LoVo (cell line): ENCODE measurements at regions not wholly inside any gene's neighbourhood (a gene's known extent, or its start where the extent isn't known, plus 50 kb on each side); places are given as distances from the start of the nearest gene placed in this dataset.

Experiments used
- DNase-seq: peaks from one replicate; pipeline ENCODE4 v3.0.0-alpha.2; 2016; ENCODE audit warnings: low spot score

DNA sequence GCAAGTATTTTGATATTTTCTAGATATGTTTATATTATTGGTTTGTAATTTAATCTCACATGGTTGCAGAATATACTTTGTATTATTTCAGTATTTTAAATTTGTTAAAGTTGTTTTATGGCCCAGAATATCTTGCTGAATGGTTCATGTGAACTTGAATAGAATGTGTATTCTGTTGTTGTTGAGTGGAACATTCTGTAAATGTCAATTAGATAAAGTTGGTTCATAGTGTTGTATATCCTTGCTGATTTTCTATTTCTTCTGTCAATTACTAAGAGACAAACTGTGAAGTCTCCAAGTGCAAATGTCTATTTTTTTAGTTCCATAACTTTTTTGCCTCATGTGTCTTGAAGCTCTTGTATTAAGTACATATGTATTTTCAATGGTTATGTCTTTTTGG, 411.7 kb downstream of the NPIPA7 start:
- DNase-seq, result no peak

DNA sequence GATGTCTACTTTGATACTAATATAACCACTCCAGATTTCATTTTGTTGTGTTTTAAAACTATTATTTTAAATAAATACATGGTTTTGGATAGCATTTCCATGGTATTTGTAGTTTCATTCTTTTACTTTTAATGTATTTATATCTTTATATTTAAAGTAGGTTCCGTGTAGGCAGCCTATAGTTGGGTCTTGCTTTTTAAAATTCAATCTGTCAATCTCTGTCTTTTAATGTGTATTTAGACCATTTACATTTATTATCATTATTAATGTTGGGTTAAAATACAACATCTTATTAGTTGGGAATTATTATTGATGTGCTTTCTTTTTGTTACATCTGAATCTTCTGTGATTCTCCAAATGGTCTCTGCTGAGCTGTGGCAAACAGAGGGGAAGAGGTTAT, 412.1 kb downstream of the NPIPA7 start:
- DNase-seq, result no peak

DNA sequence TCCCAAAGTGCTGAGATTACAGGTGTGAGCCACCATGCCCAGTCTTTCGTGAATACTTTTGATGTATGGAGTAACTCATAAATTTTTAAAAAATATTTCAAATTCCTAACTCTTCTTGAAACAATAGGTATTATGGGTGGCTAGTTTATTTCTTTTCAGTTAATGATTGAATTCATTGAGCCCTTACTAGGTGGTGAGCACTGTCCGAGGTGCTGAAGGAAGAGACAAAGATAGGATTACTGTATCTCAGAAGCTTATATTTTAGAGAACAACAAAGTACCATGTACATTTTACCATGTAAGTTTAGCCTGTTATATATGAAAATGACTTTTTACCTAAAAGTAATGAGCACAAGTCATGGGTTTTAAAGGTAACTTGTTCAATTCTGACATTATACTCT, 418.3 kb downstream of the NPIPA7 start:
- no peak for DNase-seq

DNA sequence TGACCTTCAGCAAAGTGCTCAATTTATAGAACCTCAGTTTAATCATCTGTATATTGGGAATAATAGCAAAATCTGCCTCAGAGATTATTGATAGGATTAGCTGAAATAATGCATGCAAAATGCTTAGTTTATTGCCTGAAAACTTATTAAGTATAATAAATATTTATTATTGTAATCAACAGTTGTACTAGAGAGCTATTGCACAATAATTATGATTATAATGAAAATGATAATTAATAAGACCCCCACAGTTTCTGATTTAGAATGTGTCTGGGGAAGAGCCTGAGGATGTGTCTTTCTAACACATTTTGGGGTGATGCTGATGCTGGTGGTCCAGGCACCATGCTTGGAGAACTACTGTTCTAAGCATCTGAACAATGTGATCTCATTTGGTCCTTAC, 419.6 kb downstream of the NPIPA7 start:
- no peak for DNase-seq

DNA sequence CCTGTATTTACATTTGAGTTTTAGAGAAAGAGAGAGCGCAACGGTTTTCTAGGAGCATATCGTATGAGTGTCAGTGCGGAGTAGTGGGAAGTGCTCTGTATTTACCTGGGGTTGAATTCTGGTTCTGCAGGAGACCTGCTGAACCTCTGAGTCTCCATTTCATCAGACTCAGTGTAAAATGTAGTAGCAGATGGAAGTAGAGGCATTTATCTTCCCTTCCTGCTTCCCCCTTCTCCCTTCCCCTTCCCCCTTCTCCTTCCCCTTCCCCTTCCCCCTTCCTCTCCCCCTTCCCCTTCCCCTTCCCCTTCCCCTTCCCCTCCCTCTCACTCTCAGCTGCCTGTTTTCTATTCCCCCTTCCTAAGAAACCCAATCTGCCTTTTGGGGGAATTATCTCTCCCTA, 426.9 kb downstream of the NPIPA7 start:
- no peak for DNase-seq

DNA sequence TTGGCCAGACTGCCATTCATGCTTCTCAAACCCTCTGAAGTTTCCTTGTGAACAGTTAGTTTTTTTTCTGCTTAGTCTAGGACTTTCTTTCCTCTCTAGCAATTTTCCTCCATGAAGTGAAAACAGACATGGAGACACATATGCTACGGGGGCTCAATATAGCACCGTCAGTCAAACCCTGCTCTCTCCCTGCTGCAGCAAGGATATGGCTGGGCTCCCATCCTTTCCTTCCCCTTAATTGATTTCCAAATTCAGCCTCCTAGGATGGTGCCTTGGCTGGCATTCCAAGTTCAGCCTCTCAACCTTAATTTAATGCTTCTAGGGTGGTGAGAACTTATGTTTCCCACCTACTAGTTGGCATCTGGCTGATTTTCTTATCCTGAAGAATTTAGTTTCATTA, 436.7 kb downstream of the NPIPA7 start:
- DNase-seq, result no peak

DNA sequence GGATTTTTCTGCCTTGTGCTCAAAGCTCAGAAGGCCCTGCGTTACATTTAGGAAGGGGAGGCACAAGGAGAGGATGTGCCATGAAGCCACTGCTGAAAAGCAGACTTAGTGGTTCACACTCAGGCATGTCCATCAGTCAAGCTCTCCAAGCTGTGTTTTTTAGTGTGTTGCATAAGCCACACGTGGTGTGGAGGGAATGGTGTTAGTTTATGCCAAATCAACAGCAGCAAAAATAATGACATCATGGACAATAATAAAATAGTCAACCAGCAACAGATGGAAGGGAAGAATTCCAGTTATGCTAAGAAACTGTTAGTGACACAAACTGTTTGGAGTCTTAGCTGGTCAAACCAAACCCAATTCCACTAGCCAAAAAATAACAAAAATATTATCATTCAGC, 438.3 kb downstream of the NPIPA7 start:
- DNase-seq, result no peak

DNA sequence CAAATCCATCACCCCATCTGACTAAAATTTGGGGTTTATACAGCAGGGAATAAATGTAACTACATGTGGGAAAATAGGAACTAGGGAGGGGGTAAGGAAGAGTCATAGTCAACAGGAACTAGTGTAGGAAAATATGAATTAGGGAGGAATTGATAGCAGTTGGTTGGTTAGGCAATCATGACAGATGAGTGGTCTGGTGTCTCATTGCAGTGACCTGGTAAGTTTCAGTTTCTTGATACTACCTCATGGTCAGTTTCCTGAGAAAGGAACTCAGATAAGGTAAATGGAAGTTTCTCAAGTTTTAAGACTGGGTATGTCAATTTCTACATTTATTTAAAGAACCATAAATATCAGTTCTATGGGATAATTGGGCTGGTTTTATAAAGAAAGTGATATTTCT, 442.3 kb downstream of the NPIPA7 start:
- DNase-seq, result no peak

DNA sequence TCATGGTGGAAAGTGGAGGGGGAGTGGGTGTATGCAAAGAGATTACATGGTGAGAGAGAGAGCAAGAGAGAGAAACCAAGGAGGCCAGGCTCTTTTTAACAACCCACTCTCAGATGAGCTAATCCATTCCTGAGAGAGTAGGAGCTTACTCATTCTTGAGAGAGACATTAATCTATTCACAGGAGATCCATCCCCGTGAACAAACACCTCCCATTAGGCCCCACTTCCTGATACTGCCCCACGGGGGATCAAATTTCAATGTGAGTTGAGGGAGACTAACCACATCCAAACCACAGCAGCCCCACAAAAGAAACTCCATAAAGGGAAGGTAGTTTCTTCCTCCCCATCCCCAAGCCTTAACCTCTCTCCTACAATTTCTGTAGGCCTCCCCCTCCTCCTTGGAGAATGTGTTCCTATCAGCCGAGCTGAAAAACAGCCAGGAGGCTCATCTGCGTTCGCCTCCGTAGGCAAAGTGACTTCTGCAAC, 450.0 kb downstream of the NPIPA7 start:
- DNase-seq, result no peak

DNA sequence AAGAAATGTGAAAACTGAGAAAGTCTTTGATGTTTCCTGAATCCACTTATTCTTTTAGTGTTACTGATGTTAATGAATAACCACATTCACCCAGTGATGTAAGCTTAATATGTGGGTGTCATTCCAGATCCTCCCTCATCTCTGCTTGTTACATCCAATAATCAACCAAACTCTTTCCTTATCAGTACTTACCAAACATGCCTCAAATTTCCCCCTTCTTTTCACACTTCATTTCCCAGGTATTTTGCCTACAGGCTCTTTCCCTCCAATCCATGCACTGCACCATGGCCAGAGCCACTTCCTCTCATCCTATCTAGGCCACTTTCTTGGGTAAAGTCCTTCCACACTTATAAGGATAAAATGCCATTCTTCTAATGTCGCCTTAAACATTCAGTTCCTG, 451.5 kb downstream of the NPIPA7 start:
- DNase-seq, result no peak

DNA sequence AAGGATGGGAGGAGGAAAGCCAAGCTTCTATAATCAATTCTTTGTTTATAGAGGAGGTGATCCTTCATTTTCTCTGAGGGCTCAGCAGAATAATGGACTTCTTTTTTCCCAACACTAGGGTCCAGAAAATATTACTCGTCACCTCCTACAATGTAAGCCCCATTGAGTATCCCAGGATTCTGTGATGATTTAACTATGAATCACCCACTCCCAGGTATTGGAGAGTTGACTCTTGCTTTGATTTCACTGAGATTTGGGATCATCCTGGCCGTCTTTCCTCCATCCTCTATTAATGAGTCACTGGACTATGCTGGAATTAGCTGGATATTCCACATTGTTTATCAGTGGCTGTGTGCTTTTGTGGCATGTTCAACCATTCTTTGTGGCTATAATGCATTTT, 452.0 kb downstream of the NPIPA7 start:
- no peak for DNase-seq

DNA sequence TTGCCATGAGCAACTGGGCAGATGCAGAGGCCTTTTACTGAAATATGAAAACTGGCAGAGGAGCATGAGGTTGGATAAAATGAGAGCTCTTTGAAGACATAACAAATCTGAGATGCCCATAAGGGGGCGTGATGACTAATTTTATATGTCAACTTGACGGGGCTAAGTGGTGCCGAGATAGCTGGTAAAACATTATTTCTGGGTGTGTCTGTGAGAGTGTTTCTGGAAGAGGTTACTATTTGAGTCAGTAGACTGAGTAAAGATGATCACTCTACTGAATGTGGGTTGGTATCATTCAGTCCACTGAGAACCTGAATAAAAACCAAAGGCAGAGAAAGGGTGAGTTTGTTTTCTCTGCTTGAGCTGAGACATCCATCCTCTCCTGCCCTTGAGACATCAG, 454.2 kb downstream of the NPIPA7 start:
- DNase-seq, result no peak

DNA sequence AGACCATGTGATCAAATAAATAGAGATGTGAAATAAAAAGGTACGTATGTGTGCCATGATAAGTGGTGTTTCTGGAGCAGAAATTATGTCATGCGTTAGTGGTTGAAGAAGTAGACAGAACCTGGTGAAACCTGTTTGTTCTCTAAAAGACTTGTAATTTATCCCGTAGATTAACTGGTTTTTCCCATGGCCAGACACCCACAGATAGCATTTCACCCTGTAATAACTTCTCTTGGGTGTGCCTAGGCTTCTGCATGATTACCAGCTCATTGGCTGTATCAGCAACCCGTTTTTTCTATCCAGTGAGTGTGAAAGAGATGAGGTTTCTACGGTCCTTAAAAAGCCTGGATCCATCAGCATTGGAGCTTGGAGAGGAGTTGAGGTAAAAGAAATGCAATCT, 471.3 kb downstream of the NPIPA7 start:
- no peak for DNase-seq

DNA sequence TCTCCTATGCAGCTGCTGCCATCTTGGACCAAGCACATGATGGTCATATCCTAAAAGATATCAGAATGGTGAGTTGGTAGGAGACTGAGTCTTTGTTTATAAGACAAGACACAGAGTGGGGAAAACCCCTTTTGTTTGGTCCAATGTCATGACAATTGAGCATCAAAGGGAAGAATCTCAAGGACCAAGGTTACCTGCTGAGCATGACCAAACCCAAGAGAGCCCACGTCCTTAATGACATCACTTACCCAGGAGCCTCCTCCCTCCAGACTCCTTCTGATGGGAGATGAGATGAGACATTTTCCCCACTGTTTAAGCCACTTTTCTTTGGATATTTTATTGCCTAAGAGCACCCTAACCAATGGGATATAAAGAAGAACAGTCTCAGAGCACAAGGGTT, 478.1 kb downstream of the NPIPA7 start:
- no peak for DNase-seq

DNA sequence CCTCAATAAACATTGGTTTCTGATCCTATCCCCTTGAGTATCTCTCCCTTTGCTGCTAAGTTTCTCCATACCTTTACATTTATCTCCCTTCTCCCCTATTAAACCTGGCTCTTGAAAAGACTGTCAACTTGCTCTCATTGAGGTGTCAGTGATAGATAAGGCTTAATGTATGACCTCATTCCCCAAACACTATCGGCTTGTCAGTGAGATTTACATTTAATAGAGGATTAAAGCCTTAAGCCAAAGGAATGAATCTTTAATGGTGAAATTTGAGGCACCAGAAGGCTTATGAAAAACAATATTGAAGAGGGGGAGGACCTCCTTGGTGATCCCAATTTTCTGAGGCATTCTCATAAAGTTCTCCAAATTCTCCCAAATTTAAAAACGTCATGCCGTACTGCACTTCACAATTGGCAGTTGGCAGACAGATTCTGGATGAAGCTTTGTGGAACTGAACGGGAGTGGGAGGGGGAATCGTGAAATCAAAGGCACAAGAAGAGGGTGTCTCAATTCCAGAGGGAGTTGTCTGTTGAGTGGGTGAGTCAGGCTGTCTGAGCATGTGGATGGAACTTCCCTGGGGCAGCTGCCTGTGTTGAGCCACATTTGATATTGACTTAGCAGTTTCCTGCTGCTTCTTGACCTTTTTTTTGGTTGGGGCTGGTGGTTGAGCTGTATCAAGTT, 478.8 kb downstream of the NPIPA7 start:
- DNase-seq, result no peak

DNA sequence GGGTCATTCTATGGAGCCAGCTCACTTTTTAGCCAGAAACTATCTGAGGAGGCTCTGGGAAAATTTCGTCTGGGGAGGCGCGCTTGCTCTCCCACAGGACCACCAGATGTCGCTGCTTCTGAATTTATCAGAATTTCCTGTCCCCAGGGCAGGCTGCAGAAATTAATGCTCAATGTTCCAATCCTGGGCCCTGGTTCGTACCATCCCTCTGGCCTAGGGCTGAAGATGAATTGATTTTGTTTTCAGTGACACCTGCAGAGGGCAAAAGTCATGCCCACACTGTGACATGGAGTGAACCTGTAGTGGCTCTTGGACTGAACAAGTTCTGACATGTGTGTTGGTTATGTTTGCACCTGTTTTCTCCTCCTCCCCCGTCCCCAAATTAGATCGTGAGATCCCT, 482.6 kb downstream of the NPIPA7 start:
- peak; percentile 58 for DNase-seq

DNA sequence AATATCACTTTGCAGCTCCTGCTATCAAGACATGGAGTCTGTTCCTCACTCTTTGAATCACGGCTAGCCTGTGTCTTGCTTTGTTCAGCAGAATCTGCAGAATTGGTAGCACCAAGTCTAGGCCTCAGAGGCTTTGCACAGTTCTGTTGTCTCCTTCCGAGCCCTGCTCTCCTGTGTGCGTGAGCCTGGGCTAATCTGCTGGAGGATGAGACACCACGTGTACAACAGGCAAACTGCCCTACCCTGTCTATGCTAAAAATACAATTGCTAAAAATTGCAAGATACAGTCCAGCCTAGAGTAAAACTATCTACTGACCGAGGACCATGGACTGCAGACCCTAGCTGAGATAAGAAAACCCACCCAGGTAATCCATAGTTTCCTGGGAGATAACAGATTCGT, 484.7 kb downstream of the NPIPA7 start:
- DNase-seq, result no peak

DNA sequence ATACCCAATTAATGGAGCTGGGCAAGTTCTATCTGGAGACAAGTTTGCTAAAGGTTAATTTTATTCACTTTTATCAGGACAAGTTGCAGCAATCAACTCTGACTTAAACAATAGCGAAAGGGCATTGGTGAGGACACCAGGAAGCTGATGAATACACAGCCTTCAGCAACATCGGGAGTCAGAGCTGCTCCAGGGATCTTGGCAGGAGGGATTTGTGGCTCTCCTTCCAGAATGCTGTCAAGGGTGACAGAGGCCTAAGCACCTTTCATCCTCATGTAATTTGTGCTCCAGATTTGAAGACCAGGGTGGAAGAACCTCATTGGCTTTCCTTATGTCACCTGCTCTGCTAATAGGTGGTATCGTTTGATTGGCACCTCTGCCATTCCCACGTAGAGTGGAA, 485.6 kb downstream of the NPIPA7 start:
- DNase-seq, result no peak

DNA sequence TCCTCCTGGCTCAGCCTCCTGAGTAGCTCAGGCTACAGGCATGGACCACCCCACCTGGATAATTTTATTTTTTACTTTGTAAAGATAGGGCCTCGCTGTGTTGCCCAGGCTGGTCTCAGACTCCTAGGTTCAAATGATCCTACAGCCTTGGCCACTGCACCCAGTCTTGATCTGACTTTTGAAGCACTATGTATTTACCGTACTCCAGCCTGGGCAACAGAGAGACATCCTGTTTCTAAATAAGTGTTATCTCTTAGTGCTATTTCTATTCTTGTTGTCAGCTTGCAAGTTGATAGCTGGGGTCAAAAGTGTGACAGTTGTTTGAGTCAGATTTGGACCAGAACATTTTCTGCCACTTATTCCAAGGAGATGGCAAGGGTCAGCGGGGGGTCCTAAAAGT, 486.4 kb downstream of the NPIPA7 start:
- DNase-seq, result no peak

DNA sequence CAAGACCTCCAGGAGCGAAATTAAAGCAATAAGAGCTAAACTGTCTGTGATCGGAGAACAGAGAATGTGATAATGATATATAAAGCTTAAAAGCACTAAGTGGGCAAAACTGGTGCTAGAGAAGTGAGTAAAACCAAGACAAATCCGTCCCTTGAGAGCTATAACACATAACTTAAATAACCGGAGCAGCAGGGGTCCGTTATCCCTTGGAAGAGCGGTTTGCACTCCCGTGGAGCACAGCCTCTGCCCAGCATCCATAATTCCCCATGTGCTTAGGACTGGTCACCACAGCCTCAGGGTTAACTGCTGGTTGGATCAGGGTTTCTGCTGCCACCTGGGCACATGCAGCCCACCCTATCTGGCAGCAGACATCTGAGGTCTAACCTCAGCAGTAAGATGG, 489.0 kb downstream of the NPIPA7 start:
- DNase-seq, result no peak

DNA sequence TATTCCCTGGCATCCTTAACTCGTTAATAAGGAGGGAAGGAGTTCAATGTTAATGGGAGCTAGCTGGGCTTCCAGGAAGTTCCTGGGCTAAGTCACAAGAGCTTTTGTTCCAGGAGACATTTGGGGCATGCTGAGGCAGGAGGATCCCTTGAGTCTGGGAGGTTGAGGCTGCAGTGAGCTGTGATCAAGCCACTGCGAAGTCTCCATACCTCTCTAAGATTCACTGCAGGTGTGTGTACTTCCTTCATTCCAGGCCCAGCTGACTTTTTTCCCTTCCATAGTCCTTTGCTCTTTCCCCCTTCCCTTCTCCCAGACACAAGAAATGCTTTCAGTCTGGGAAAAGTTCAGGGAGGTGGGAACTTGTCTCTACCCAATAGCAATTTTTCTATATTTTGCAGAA, 489.8 kb downstream of the NPIPA7 start:
- no peak for DNase-seq

DNA sequence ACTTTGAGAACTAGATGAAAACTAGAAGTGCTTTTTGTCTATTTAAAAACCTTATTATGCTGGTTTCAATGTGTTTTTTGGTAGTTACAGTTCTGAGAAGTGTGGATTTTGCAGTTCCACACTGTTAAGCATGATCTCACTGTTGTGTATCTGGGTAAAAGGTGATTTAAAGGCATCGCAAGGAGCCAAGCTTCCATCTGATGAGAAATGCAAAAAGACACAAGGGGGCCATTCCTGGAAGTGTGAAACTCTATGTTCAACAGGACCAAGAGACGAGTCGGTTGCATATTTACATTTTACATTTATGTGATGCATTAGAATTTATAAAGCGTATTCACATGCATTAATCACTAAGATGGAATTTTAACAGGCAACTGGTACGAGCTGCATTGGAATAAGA, 490.8 kb downstream of the NPIPA7 start:
- no peak for DNase-seq

DNA sequence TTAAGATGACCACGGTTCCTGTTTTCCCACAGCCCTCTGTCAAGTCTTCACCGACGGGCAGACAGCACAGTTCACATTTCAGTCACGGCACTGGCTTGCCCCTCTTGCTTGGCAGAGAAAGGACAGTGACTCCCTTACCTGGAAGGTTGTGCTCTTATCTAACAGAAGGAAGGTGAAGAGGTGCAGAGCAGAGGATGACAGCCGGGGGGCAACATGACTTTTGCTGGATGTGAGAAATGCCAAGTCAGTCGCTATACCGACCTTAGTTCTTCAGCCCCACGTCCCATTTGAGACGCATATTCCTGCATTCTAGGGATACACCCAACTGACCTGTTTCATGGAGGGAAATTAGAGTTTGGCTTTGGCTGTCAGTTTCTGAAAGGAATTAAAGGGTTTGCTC, 492.3 kb downstream of the NPIPA7 start:
- no peak for DNase-seq

DNA sequence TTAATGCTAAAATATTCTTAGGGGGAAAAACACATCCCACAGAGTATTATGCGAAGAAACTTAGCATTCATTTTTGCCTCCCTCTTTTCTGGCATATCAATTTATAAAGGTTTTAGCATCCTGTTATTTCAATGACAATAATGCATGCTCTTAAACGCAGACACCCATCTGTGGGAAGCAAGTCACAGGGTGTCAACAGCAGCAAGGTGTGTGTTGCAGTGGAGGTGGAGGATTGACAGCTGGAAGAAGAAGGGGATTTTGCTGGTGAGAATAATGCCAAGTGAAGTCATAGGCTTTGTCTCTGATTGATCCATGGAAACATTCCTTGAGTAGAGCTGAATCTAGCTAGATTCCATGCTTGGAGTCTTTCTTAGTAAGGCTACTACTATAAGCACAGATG, 498.1 kb downstream of the NPIPA7 start:
- no peak for DNase-seq
